NCI-H1417 treated with DMSO at 0.1 percent for 48 hours (cell line): ENCODE measurements at regions not wholly inside any gene's neighbourhood (a gene's known extent, or its start where the extent isn't known, plus 50 kb on each side); places are given as distances from the start of the nearest gene placed in this dataset.
"Not testable (repeated sequence)": the region's sequence is repeated elsewhere in the genome, so short reads cannot be mapped to it uniquely, and the experiment has no call there.

Experiments
- DNase-seq: peaks from one replicate; lab custom pipeline; 2025; lab: John Stamatoyannopoulos, UW

GRCh38 chr6:126667728-126668127, 327.8 kb downstream of the CENPW start:
- DNase-seq: no peak

DNA sequence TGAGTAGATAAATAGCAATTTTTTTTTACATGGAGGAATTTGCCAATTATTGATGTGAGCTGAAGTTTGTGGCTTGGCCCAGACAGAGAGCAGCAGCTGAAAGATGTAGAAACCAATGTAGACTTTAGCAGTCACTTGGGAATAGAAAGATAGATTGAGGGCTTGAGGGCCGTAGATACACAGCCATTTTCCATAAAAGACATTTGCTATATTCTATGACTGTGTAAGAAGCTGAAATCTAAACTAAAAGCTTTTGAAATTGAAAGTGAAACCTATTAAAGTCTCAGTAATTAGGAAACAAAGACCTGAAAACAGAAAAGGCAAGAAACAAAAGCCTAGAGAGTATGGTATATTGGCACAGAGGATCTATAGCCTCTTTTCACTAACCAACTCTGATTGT, 332.7 kb downstream of the CENPW start:
- DNase-seq: no peak

DNA sequence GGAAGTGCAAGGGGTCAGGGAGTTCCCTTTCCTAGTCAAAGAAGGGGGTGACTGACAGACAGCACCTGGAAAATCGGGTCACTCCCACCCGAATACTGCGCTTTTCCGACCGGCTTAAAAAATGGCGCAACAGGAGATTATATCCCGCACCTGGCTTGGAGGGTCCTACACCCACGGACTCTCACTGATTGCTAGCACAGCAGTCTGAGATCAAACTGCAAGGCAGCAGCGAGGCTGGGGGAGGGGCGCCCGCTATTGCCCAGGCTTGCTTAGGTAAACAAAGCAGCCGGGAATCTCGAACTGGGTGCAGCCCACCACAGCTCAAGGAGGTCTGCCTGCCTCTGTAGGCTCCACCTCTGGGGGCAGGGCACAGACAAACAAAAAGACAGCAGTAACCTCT, 333.8 kb downstream of the CENPW start:
- not testable (repeated sequence) for DNase-seq

DNA sequence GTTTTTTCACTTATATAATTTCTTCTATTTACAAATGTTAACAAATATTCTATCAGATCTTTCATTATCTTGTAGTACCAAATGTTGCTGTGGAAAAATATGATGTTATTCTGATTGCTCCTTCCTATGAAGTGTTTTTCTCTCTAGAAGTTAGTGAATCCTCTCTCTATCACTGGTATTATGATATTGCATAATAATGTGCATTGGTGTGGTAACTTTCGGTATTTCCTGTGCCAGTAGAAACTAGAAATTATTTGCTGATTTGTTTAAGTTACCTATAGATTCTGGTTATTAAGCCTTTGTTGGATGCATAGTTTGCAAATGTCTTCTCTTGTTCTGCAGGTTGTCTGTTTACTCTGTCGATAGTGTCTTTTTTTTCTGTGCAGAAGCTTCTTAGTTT, 342.5 kb downstream of the CENPW start:
- no peak for DNase-seq

- DNase-seq: no peak
These were observed 345.3 kb downstream of the CENPW start for GRCh38 chr6:126685182-126685581.

- no peak for DNase-seq
These were observed 357.2 kb downstream of the CENPW start for GRCh38 chr6:126696921-126697693.

DNA sequence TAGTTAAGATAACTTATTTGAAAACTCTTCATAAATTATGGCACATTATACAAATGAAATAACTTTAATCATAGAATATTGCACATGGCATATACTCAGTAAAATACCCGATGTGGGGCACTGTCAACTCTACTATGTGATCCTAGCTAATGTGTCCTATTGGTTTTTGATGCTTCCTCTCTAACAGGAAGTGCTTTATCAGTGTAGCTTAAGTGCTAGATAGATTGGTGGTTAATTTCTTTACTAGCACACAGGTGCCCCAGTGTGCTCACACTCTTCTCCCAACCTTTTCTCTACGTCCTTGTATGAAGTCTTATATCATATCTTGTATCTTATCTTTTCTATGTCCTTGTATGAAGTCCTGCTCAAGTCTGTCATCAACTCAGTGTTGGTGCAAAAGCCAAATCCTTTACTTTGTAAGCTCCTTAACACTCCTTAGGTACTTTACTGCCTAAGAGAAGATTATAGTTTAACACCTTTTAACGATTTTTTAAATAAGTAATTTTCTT, 358.9 kb downstream of the CENPW start:
- no peak for DNase-seq

GRCh38 chr6:126701676-126702560, 362.0 kb downstream of the CENPW start:
- DNase-seq: no peak

GRCh38 chr6:126716032-126716431, 376.1 kb downstream of the CENPW start:
- no peak for DNase-seq

DNA sequence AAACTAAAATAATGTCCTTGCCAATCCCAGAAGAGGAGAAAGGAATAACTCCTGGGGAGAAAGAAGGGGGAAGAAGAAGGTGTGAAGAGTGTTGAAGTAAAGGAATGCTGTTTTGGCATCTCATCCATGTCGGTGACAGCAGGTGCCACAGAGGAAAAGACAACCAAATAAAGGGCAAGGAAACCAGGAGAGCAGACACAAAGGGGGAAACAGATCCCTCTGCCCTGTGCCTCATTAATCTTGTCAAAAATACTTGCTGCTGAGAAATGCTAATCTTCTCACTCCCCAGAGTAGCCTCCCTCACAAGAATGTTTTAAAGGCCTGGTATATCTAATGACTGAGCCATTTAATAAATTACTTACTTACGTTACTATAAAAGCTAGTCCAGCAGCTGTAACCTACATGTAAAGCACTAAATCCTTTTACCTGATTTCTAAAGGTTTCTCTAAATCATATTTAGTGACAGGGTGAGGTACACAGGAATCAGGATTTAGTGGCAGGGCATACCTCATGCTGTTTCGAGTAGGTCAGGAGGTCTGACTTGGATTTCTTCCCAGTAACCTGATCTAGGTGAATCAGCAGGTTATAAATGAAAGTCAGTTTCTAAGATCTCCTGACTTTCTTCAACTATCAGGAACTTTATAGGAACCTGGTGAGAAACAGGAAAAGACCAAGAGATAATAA, 377.1 kb downstream of the CENPW start:
- DNase-seq: no peak

DNA sequence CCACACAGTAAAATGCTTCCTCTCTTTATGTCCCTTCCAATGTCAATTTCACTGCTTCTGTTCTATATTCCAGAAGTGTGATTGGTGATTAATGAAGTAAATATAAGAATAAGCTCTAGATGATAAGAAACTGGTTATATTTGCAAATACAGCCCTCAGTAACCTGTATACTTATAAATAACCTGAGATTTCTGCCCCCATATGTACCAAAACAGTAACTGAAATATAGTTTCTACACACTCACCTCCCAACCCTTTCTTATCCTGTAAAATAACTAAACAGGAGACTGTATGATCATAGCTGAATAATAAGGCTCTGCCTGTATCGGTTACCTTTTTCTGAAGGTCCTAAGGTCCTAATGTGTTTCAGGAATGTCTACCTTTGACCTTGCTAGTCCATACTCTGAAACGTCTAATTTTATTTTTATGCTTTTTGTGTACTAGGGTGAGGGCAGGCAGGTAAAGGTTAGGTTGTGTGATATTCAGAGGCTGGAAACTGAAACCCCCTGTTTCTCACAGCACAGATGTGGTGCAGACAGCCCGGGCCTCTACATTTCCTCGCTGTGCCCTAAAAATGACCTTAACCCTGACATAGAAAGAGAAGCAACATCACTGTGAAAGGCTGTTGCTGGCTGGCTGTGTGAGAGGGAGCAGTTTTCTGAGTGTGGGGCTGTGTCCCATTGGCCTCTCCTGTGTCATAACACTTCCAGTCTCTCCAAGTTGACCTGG, 378.8 kb downstream of the CENPW start:
- DNase-seq: no peak

- no peak for DNase-seq
These were observed 380.4 kb downstream of the CENPW start for GRCh38 chr6:126720304-126720703.

- no peak for DNase-seq
These were observed 381.8 kb downstream of the CENPW start for GRCh38 chr6:126721581-126722160.

DNA sequence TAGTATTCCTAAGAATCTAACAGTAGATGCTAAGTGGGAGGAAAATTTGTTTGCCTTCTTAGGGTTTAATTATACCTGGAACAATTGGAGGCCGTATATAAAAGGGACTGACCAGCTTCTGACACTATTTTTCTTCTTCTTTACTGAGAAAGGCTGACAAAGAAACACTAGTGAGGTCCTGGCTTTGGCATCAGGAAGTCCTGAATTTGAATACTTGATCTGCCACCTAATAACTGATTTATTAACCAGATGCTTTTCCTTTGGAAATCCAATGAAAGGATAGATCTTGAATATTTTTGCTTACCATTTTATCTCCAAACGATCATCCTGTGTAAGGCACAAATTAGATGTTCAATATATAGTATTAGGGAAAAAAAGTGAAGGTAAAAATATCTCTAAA, 382.5 kb downstream of the CENPW start:
- no peak for DNase-seq

DNA sequence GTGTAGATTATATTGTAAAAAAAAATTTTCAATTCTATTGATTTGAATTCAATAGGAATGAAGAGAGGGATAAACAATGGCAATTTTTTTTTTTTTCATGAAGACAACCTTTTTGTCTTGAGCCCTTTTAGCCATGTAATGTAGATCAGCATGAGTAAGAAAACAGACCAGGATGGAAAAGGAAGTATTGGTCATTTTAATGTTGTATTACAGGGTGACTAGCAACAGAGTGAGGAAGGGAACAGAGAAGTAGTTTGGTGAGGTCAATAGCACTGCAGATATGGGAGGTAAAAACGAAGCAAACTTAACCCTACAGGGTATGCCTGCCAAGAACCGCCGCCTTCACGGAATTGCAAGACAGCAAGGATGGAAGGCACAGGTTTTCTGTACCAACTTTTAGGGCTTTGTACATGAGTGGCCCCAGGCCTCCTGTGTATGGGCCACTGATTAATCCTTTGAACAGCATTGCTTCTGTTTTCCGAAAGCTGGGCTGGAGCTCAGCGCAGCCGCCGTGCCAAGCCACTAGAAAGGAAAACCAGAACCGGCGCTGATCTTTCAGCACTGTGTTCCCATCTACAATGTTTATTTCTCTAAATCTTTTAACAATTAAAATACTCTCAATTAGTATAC, 383.7 kb downstream of the CENPW start:
- no peak for DNase-seq

- DNase-seq: no peak
These were observed 384.9 kb downstream of the CENPW start for GRCh38 chr6:126724821-126725220.

- not testable (repeated sequence) for DNase-seq
These were observed 386.5 kb downstream of the CENPW start for GRCh38 chr6:126726454-126726853.

DNA sequence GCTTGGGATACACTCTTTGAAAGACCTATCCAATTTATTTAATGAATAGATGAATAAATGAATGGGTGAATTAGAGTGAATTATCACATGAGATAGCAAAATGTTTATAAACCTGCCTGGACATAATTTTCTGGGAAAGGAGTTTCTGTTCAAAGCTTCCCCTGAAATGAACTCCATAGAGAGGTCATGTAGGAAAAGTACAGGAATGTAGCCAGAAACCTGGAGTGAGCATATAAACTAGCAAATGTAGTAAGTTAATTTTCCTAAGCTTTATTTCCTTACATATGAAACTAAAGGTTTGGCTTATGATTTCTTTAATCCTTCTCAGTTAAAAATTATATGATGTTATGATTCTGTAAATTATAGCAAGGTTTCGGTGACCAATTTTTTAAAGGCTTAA, 380.3 kb upstream of the RSPO3 start:
- DNase-seq: no peak

DNA sequence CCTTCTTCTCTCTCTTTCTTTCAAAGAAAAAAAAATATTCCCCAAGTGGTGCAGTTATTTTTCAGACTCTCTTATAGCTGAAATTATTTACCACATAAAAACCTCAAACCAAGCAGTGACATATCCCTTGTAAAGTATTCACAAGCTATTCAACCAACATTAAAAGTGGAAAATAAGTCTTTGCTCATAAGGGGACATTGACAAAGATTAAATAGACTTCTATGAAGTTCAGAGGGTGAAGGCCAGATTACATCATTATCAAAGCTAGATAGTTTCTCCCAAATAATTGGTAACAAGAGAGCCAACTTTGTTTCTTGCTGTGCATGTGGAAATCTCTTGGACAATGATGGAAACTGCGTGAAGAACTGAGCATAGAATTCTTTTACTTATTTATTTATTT, 379.8 kb upstream of the RSPO3 start:
- DNase-seq: no peak

GRCh38 chr6:126743076-126743475, 375.4 kb upstream of the RSPO3 start:
- no peak for DNase-seq
